ENCODE measurements at regions not wholly inside any gene's neighbourhood (a gene's known extent, or its start where the extent isn't known, plus 50 kb on each side); places are given as distances from the start of the nearest gene placed in this dataset.

- 60 to 76% methylated on average over 1 to 2 of the region's 2 CpGs for WGBS, 2 donors (ENCODE audit: low coverage in 1 of 2)
- Histone ChIP-seq H3K4me1 (no peaks in the 10 kb centered on the region), H3K36me3 (no peaks in the 10 kb centered on the region), H3K9me3 (no peaks in the 10 kb centered on the region), H3K4me3 (no peak overlapping the region), H3K27ac (no peak overlapping the region), H3K27me3 (no peaks in the 10 kb centered on the region)
- ATAC-seq, result no peak
- no peak for TF ChIP-seq POLR2A (IDR thresholded peaks at IDR 0.05)
- no peak for TF ChIP-seq EP300 (IDR thresholded peaks at IDR 0.05)
- TF ChIP-seq CTCF (IDR thresholded peaks at IDR 0.05), result no peak
- TF ChIP-seq POLR2AphosphoS5 (IDR thresholded peaks at IDR 0.05), result no peak
Measured at GRCh38 chr2:16210841-16211240, 270.5 kb downstream of the MYCN start.

- Histone ChIP-seq H3K27ac (no peak overlapping the region), H3K9me3 (no peaks in the 10 kb centered on the region), H3K27me3 (no peaks in the 10 kb centered on the region), H3K4me3 (no peak overlapping the region), H3K4me1 (no peaks in the 10 kb centered on the region), H3K36me3 (no peaks in the 10 kb centered on the region)
- ATAC-seq, result no peak
- no peak for TF ChIP-seq CTCF (IDR thresholded peaks at IDR 0.05)
- no peak for TF ChIP-seq EP300 (IDR thresholded peaks at IDR 0.05)
- no peak for TF ChIP-seq POLR2AphosphoS5 (IDR thresholded peaks at IDR 0.05)
- TF ChIP-seq POLR2A (IDR thresholded peaks at IDR 0.05), result no peak
- 44 to 71% methylated on average over 1 of the region's 1 CpG for WGBS, 2 donors (ENCODE audit: low coverage in 1 of 2)
Measured at GRCh38 chr2:16209799-16210198, 269.4 kb downstream of the MYCN start.

DNA sequence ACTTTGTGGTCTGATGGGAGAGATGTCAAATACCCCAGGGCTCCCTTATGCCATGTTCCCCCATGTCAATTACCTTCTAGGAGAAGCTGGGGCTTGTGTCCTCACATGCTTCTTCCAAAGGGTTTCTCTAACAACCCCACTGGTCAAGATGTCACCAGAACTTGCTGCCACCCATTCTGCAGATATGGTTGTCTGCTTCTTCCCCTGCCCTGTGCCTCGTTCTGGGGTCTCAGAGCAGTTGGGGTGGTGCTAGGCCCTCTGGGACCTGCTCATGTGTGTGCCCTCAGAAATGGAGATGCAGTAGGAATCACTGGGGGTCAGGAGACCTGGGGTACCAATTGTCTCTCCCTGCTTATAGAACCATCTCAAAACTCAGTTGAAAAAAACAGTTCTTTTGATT lies 268.6 kb downstream of the MYCN start:
- H3K27me3 ChIP-seq, result no peaks in the 10 kb centered on the region
- H3K27ac ChIP-seq, result no peak overlapping the region
- no peak overlapping the region for H3K4me3 ChIP-seq
- no peaks in the 10 kb centered on the region for H3K4me1 ChIP-seq
- H3K36me3 ChIP-seq, result no peaks in the 10 kb centered on the region
- no peaks in the 10 kb centered on the region for H3K9me3 ChIP-seq
- no CpG with 5 or more reads among the region's 1 CpG for WGBS, 2 donors (ENCODE audit: low coverage in 1 of 2)
- TF ChIP-seq POLR2A (IDR thresholded peaks at IDR 0.05) (no peak), POLR2AphosphoS5 (IDR thresholded peaks at IDR 0.05) (no peak), CTCF (IDR thresholded peaks at IDR 0.05) (no peak), EP300 (IDR thresholded peaks at IDR 0.05) (no peak)
- no peak for ATAC-seq

DNA sequence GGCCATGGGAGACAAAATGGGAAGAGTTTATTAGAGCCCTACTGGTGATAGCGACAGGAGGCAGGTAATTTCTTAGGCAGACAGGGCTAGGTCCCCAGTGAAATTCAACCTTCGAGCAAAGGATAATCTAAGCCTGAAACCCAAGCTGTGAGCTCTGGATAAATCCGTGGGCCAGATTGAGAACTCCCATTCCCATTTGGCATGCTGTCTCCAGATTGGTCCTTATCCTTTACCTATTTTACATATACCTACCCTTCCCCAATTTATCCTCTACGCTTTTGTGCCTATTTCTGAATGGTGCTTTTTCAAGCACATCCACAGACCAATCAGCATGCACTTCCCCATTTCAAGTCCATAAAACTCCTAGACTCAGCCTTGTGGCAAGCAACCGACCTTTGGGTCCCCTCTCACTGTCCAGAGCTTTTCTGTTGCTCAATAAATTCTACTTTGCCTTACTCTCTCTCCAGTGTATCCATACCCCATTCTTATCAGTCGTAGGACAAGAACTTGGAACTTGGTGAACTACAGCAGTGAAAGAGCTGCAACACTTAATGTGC lies 268.0 kb downstream of the MYCN start:
- TF ChIP-seq EP300 (IDR thresholded peaks at IDR 0.05), result no peak
- no peak for TF ChIP-seq POLR2A (IDR thresholded peaks at IDR 0.05)
- TF ChIP-seq CTCF (IDR thresholded peaks at IDR 0.05), result no peak
- no peak for TF ChIP-seq POLR2AphosphoS5 (IDR thresholded peaks at IDR 0.05)
- no peak for ATAC-seq
- Histone ChIP-seq H3K27ac (no peak overlapping the region), H3K4me3 (no peak overlapping the region), H3K9me3 (no peaks in the 10 kb centered on the region), H3K36me3 (no peaks in the 10 kb centered on the region), H3K27me3 (no peaks in the 10 kb centered on the region), H3K4me1 (no peaks in the 10 kb centered on the region)
- WGBS, 2 donors (ENCODE audit: low coverage in 1 of 2), result 74 to 80% methylated on average over 3 to 5 of the region's 6 CpGs

DNA sequence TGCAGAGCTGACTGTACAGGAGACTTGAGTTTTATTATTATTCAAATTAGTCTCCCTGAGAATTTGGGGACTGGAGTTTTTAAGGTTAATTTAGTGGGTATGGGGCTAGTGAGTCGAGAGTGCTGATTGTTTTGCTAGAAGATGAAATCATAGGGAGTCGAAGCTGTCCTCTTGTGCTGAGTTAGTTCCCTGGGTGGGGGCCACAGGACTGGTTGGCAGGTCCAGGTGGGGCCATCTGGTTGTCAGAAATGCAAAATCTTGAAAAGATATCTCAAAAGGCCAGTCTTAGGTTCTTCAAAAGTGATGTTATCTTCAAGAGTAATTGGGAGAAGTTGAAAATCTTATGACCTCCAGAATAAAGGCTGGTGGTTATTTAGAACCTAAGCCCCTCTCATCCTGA lies 267.3 kb downstream of the MYCN start:
- H3K4me3 ChIP-seq, result no peak overlapping the region
- no peaks in the 10 kb centered on the region for H3K36me3 ChIP-seq
- no peak for ATAC-seq
- 54 to 80% methylated on average over 1 to 2 of the region's 2 CpGs for WGBS, 2 donors (ENCODE audit: low coverage in 1 of 2)
- H3K4me1 ChIP-seq, result no peaks in the 10 kb centered on the region
- no peaks in the 10 kb centered on the region for H3K27me3 ChIP-seq
- no peak overlapping the region for H3K27ac ChIP-seq
- H3K9me3 ChIP-seq, result no peaks in the 10 kb centered on the region
- TF ChIP-seq EP300 (IDR thresholded peaks at IDR 0.05) (no peak), POLR2A (IDR thresholded peaks at IDR 0.05) (no peak), CTCF (IDR thresholded peaks at IDR 0.05) (no peak), POLR2AphosphoS5 (IDR thresholded peaks at IDR 0.05) (no peak)

All from gastroesophageal sphincter (tissue), 4 donors.